Stimulated activated CD4-positive, alpha-beta T cell treated with anti-CD3 and anti-CD28 coated beads, Interleukin-12 subunit alpha, Interleukin-12 subunit beta, amount 100 ng/mL, for 4 hours (primary cell): ENCODE measurements at regions not wholly inside any gene's neighbourhood (a gene's known extent, or its start where the extent isn't known, plus 50 kb on each side); places are given as distances from the start of the nearest gene placed in this dataset.
"Not testable (repeated sequence)": the region's sequence is repeated elsewhere in the genome, so short reads cannot be mapped to it uniquely, and the experiment has no call there.

Source experiments
- DNase-seq: peaks from one replicate; pipeline ENCODE4 v3.0.0-alpha.2; 2020

DNA sequence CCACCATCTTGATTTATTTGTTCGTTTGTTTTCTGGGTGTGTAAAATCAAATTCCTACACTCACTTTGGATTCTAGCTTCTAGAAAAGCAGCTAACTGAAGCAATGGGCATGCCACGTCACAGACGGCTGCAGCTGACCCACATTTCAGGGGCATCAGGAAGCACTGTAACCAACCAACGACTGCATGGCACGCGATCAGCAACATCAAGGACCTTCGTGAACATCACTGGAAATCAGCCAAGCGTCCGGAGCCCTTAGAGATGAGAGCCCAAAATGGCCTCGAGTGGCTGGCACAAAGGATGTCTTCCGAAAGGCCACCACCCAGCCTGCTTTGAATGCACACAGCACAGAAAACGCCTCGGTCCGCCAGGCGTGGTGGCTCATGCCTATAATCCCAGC lies 191.1 kb downstream of the OLFM1 start:
- no peak for DNase-seq

DNA sequence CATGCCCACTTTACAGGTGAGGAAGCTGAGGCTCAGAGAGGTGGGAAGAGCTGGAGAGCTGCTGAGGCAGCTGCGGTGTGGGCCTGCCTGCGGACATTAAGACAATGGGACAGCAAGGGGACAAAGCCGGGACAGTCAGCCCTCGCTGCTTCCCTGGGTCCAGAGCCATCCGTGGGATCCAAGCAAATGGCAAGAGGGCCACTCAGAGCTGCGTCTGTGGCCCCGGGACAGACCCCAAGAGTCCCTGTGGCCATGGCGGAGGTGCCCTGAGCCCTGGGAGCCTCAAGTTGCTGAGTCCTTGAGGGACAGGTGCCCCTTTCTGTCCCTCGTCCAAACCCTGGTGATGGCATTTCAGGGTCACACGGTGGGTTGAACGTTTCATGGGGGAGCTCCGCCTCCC lies 191.9 kb downstream of the OLFM1 start:
- no peak for DNase-seq

DNA sequence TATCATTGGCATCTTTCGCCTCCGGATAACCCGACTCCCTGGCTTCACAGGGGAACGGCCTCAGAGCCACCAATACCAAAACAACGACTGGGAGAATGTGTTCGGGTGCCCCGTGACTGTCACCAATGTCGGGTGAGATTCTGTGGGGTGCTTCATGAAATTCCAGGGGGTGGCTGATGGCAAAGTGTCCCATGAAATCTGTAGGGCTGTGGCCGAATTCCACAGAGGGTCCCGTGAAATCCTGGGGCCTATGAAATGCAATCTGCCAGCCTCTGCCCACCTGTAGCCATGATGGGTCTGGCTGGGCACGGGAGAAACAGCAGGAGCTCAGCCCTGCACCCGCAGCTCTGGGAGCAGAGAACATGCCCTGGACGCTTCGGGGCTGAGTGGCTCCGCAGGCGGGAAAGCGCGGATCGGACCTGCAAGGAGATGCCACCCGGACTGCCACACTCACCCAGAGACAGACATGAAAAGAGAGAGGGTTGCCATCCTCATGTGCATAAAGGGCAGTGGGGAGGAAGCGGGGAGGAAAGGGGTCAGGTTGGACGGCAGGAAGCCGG lies 192.4 kb downstream of the OLFM1 start:
- no peak for DNase-seq

DNA sequence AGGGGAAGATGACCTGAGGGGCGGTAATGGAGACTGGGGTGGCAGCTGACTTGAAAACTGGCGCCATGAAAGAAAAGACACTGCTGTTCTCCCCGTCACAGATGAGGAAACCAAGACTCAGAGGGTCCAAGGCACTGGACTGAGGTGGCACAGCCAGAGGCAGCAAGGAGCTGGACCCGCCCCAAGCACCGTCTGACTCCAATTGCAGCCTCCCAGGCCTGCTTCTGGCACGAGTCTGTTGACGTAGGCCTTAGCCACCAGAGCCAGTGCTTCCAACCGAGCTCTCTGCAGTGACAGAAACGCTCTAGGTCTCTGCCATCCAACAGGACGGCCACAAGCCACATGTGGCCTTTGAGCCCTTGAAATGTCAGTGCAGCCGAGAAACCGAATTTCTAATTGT lies 193.2 kb downstream of the OLFM1 start:
- DNase-seq, result no peak

DNA sequence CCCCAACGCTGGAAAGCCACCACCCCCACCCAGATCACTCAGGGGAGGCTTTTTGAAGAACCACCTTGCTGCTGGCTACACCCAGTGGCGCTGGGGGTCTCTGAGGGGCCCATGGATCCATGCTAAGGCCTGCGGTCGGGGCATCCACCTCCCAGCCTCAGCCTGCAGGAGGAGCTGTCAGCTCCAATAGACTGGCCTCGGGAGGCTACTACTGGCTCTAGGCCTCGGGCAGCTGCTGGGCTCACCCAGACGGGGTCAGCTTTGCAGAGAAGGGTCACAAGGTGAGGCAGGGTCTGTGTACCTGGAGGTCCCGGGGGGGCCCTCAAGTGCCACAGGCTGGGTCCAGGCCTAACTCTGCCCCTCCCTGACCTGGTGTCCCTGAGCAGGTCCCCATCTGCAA lies 193.7 kb downstream of the OLFM1 start:
- no peak for DNase-seq

DNA sequence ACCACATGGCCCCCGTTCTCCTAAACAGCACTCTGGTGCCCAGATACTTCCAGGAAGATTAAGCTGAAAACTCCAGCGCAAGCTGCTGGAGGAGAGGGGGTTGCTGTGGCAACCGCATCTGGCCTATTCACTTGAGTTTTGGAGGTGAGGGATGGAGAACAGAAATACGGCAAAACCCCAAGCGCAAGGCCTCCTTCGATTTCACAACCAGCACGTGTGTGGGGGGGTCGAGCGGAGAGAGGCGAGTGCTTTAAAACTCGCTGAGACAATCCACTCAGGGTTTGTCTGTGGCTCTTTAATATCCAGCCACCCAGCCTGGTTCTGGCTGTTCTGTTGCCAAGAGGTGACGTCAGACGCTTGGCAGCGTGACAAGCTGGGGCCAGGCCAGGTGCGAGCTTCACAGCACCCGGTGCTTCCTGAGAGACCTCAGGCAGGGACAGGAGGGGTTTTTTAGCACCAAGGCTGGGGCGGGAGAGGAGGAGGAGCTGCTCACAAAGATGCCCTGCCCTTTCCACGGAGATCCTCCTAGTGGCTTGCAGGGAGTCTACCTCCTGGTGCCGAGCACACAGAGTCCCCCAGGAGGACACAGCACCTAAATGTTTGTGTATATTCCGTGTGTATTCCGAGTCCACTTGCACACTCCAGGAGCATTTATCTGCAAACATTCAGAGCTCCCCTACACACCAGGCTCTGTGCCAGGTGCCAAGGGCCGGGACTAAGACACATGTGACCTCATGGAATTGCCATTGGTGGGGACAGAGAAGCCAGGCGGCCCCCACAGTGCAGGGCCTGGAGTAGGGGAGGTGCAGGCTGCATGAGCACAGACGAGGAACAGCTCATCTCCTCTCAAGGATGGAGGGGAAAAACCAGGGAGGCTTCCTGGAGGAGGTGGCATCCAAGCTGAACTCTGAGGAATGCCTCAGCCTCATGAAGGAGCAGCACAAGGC lies 194.6 kb downstream of the OLFM1 start:
- DNase-seq, result no peak

DNA sequence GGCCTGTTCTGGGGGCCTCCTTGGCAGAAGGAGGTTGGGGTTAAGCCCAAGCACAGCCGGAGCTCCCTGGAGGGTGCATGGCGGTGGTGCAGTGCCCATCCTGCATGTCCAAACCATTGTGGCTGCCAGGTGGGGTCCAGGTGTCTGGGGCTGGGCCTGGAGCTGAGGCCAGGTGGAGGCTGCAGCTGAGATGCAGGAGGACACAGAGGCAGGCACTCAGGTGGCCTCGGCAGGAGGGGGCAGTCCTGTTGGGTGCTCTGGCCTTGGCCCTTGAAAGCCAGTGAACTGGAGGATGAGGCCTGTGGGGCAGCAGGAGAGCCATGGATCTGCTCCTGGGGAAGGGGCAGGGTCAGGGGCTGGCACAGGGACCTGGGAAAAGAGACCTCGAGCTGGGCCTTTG lies 195.3 kb downstream of the OLFM1 start:
- no peak for DNase-seq

DNA sequence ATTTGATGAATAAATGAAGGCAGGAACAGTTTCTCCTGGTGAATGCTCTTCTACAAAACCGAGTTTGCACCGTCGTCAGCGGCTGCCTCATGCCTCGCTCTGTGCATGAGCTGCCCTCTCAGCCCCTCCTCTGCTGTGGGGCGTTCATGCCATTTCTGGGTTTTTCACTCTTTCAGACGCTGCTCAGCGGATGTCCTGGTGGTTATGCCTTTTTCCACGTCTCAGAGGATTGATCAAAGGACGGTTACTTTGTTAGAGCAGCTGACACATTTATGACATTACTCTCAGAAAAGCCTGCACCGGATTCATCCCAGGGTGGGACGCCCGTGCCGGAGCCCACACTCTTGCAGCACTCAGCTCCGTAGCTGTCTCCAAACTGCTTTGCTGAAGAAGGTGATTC lies 195.9 kb upstream of the PPP1R26 start:
- no peak for DNase-seq

DNA sequence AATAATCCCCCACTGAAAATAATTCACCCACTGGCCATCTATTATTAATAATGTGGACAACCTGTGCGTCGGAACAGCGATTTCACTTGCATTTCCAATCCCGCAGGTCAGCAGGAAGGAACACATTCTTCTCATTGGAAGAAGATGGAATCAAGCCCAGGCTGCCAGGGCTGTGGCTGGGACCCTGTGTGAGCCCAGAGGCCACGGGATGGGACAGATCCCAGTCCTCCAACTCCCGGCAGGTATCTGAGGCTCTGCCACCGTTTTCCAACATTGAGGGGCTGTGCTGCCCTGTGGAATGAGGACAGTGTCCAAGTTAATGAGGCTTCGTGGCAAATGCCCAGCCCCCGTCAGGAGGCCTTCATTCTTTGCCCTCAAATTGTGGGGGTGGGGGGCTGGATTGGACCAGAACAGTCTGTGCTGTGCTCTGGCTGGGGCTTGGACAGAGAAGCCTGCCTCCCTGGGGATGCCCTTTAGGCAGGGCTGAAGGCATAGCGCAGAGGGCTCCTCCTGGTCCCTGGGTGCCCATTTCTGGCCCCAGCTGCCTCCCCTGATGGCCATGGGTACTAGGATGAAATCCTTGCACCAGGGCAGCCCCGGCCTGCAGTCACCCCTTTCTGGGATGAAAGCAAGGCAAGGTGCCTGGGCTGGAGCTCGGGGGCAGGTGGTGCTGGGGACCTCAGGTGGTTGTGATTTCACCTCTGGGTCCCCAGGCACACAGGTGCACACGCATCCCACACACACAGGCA lies 195.0 kb upstream of the PPP1R26 start:
- DNase-seq, result no peak

DNA sequence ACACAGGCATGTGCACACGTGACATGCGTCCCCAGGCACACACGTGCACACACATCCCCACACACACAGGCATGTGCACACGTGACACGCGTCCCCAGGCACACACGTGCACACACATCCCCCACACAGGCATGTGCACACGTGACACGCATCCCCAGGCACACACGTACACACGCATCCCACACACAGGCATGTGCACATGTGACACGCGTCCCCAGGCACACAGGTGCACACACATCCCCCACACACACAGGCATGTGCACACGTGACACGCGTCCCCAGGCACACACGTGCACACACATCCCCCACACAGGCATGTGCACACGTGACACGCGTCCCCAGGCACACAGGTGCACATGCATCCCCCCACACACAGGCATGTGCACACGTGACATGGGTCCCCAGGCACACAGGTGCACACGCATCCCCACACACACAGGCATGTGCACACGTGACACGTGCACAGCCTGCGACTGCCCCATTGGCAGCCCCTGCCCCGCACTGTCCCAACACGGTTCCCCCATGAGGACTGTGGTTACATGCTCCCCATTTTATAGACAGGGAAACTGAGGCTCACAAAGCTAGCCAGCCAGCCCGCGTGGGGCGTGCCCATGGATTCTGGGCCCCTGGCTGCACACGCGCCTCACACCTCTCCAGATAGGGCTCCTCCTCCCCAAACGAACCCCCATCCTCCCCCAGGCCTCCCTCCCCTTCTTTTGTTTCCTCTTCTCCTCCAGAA lies 193.2 kb upstream of the PPP1R26 start:
- DNase-seq, result not testable (repeated sequence)

DNA sequence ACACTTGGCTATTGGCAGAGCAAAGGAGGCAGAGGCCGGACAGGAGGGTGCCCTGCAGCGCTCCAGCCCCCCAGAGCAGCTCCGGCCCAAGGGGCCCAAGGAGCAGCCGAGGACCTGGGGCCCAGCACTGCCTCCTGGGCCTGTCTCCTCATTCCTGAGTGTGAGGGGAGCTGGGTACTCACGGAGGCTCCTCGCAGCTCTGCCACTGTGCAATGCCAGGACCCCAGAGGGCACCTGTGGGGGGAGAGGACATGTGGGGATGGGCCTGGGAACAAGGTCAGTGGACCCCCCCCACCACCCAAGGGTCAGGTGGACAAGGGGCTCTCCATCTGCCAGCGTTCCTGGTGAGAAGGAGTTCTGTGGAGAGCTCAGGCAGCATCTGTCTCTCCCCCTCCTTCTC lies 192.6 kb upstream of the PPP1R26 start:
- DNase-seq, result no peak

DNA sequence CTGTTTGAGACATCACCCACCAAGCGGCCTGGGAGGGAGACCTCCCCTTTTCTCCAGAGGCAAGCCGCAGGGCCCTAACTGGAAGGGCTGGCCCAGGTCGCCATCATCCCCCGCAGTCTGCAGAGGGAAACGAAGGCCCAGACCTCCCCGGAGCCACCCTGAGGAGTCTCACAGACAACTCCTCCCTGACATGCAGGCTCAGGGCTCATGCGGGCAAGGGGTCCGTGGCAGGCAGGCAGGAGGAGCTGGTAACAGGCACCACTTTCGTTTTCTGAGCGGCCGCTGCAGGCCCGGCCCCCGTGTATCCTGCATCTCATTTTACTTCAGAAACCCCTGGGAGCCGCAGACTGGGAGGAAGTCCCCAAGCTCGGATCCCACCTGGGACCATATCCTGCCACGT lies 192.0 kb upstream of the PPP1R26 start:
- DNase-seq, result no peak

DNA sequence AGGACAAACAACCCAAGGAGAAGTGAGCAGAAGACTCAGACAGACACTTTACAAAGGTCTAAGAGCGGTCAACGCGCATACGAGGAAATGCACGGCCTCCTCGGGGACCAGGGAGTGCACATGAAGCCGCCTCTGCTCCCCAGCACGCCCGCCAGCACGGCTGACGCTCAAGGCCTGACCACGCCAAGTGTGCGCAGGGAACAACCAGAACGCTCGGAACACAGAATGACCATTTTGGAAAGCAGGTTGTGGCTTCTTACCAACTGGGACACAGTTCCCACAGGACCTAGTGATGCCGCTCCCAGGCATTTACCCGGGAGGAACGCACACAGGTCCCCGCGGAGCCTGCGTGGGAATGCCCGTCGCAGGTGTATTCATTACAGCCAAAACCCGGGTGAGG lies 191.5 kb upstream of the PPP1R26 start:
- DNase-seq, result no peak

DNA sequence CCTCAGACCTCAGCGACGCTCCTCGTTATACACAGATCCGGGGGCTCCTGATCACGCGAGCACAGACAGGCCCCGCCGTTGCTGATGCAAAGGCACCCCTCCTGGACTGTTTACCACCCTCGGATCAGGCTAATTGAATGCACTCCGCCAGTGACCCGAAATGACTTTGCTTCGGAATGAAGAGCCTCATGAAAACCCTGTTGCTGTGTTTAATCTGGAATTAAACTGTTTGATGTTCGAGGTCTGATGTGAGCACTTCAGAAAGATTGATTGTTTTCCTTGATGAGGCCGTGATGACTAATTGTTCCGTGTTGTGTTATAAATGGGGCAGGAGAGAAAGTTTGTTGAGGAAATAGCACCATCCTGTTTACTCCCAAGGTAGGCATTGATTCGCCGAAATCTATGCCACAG lies 190.5 kb upstream of the PPP1R26 start:
- no peak for DNase-seq

DNA sequence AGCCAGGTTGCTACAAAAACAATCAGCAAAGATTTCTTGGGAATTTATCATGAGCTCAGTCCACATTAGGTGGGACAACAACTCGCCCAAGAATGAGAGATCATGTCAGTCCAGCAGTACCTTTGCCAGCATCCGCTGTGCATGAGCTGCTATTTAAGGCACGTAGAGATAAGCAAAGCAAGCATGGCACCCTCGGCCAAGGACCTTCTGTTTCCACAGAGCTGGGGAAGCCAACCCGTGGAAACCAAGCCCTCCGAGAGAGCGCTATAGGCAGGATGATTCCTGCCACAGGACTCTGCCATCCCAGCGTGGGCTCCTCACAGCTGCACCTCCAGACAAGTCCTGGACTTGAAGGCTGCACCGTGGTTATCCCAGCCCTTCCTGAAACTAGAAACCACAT lies 189.5 kb upstream of the PPP1R26 start:
- no peak for DNase-seq

DNA sequence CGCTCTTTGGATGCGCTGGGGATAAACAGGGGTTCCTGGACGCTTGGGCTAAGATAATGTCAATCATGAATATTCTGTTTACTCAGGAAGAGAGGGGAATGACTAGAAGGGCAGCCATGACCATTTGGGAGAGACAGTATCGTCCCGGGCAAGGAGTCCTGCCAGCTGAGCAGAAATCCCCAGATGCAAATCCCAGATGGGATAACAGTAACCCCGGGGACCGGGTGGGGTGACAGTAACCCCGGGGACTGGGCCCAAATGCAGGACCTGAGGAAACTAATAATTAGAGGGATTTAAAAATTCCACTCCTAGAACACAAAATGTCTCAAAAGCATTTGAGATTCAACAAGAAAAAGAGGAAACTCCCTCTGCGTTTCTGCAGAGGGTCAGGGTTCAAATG lies 189.0 kb upstream of the PPP1R26 start:
- DNase-seq, result no peak

DNA sequence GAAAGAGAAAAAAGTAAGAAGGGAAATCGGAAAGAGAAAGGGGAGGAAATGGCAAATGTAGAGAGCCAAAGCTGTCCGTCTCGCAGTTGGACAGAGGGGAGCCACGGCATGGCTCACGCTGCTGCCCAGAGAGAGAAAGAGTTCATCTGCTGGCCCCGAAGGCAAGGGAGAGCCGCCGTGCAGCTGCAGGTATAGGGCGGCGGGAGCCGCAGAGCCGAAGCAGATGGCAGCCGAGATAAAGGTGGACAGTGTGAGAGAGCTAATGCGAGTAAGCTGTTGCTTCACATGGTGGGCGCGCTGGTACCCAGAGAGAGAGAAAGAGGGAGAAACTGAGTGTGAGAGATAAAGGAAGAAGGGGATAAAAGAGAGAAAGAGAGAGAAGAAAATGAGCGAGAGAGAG lies 188.4 kb upstream of the PPP1R26 start:
- DNase-seq, result no peak

DNA sequence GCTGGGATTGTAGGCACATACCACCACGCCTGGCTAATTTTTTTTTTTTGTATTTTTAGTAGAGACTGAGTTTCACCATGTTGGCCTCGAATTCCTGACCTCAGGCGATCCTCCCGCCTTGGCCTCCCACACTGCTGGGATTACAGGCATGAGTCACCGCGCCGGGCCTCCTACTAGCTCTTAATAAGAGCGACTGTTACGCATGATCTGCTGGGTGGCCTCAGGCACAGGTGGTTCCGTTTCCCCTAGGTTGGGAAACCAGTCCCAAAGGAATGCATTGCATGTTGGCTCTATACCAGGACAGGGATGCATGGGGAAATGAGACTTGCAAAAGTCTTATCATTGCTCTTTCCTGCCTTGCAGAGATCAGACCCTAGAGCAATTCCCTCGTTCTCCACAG lies 184.7 kb upstream of the PPP1R26 start:
- DNase-seq, result no peak

DNA sequence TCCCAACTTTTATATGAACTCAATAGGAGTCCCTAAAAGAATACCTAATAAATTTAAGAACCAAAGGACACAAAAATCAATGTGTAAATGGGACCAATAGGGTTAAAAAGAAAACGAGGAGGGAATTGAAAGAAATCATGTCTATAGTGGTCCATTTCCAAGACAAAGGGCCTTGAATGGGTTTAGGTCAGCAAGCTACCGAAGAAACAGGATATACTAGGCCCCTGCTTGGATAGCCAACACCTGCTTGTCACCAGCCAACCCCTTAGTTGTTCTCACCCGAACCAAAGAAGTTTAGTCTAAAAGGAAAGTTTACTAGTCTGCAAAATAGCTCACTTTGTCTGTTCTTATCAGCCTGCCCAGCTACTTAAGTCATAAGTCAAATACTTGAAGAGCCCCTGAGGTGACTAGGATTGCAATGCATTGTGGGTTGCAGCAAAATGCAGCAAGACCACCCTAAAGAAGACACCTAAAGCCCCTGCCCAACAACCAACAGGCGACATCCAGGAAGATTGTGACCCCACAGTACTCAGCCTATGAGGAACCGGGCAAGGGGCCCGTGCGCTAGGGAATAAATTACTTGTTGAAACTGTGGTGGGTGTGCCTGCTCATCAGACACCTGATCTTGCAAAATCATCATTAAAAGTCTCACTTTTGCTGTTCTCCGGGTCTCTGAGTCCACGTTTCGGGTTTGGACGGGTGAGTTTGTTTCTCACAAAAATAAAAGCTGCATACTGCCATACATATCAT lies 183.9 kb upstream of the PPP1R26 start:
- DNase-seq, result no peak

DNA sequence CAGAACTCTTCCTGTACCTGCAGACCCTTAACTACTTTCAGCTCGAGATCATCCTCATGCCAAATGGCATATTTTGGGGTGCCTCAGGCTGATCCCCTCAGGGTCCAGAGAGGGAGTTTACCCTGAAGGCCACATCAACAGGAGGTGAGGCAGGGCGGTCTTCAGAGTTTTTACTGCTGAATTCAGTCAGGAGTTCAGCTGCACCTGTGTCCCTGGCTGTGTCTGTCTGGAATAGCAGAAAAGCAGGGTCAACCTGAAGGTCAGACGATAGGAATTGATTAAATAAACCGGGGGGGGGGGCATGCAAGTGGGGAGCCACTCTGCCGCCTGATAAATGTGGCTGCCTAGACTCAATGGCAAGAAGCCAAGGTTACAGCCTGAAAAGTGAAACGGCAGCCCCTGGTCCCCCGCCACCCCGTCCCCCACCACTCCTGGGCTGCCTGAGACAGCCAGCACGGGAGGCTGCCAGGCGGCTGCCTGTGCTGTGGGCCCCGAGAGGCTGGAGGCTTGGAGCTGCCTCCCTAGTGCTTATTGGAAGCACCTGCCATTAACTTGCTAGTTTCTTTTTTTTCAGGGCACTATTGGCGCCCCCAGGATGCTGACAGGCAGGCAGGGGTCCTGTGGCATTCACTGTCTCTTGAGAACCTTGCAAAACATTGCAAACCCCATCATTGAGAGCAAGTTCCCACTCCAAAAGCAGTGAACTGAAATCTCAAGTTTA lies 182.7 kb upstream of the PPP1R26 start:
- DNase-seq, result no peak

DNA sequence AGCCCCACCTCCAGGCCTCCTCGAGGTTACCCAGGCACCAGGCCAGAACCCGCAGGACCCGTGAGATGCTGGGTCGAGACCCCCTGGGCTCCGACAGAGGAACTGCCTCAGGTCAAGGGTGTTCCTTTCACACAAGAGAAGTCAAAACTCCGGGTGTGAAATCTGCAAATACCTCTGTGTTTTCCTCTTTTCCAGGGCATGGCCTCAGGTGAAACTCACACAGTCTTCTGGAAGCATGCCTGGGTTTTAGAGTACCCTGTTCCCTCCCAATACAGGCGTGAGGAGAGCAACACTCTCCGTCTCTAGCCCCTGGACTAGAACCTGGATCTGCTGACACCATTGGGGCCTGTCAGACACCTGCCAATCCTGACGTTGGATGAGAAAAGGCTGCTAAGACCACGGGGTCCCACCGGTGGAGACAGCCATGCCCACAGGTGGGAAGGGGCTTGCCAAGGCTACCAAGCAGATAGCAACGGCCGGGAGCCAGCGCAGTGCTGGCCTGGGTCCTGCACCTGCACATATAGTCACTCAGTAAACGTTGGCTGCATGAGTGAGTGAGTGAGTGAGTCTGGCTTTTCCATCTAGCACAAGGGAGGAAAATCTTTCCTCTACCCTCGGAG lies 182.0 kb upstream of the PPP1R26 start:
- no peak for DNase-seq
